ENCODE measurements at regions not wholly inside any gene's neighbourhood (a gene's known extent, or its start where the extent isn't known, plus 50 kb on each side); places are given as distances from the start of the nearest gene placed in this dataset.
A peak's percentile ranks its signal among the peaks of the same experiment; 100 is the strongest.

DNA sequence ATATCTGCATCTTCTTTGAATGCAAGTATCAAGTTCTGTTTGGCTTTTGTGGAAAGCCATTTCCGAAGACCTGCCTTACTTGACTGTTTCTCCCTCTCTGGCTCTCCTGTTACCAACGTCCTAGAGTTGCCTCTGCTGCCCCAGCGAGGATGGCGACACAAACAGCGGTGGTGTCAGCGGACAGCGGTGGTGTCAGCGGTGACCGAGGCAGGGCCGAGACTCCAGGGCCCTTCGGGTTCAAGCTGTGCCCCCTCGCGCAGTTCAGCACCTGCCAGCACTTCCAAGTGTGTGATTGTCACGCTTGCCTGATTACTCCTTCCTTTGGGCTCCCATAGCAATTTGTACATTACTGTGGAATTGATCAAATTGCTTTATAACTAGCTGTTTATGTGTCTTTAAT, 336.9 kb upstream of the FAT1 start:
- Histone ChIP-seq H2BK12ac (ENCODE audit: insufficient read length, low read depth, low read length) (no peak overlapping the region), H3K9me3 (ENCODE audit: control insufficient read depth, low read depth, low read length) (no peaks in the 10 kb centered on the region), H4K8ac (replicated peaks; ENCODE audit: insufficient read length, low read depth, low read length) (no peak overlapping the region), H4K20me1 (ENCODE audit: control insufficient read depth, insufficient read depth, insufficient read length) (no peaks in the 10 kb centered on the region), H3K23ac (ENCODE audit: insufficient read length, low read depth, low read length) (no peak overlapping the region), H2AK5ac (ENCODE audit: insufficient read length, low read length) (no peak overlapping the region), H2BK120ac (ENCODE audit: low read depth, low read length, poor library complexity, severe bottlenecking) (no peak overlapping the region), H3K23me2 (ENCODE audit: insufficient read length, low read depth, low read length, poor library complexity, severe bottlenecking) (no peaks in the 10 kb centered on the region), H3T11ph (ENCODE audit: low read length) (no peak overlapping the region), H3K14ac (ENCODE audit: insufficient read depth, low read length) (no peak overlapping the region), H3K4me2 (ENCODE audit: insufficient read depth, insufficient read length, low read length) (no peak overlapping the region), H3K27me3 (ENCODE audit: insufficient read depth, low read length) (no peaks in the 10 kb centered on the region), H3K79me2 (ENCODE audit: insufficient read depth, low read length) (no peaks in the 10 kb centered on the region), H3K18ac (ENCODE audit: insufficient read length, low read depth, low read length) (no peak overlapping the region), H3K9ac (ENCODE audit: extremely low read depth, insufficient read length, low read length) (no peak overlapping the region), H3K4me1 (ENCODE audit: insufficient read depth, low read length) (no peaks in the 10 kb centered on the region), H2AFZ (ENCODE audit: low read length) (no peak overlapping the region), H3K79me1 (ENCODE audit: insufficient read depth, low read depth, low read length, poor library complexity, severe bottlenecking) (no peaks in the 10 kb centered on the region), H2BK20ac (ENCODE audit: low read depth, low read length, poor library complexity, severe bottlenecking) (no peak overlapping the region), H2BK15ac (ENCODE audit: low read depth, low read length) (no peak overlapping the region), H3K4ac (ENCODE audit: low read depth, low read length) (no peak overlapping the region), H3K56ac (ENCODE audit: insufficient read length, low read depth, low read length) (no peak overlapping the region), H4K91ac (ENCODE audit: insufficient read length, low read depth, low read length) (no peak overlapping the region), H3K27ac (ENCODE audit: insufficient read length, low read depth, low read length) (no peak overlapping the region), H2BK5ac (ENCODE audit: insufficient read length, low read length) (no peak overlapping the region), H4K5ac (ENCODE audit: insufficient read length, low read depth, low read length) (no peak overlapping the region)
- WGBS (ENCODE audit: extremely low coverage, insufficient read length, low lambda C conversion rate): no CpG with 5 or more reads among the region's 14 CpGs
- H3K9me3 Mint-ChIP-seq: peaks cover 0 to 3% of the 10 kb centered on the region in 2 experiments; a peak in 1 of 5 replicates
- peak overlapping the region in 1 of 3 experiments; percentile 41; a peak in 1 of 7 replicates for H3K27ac Mint-ChIP-seq
- 0 out of 7 replicates have a peak, but pooled peaks cover 0 to 2% (median 0%) of the 10 kb centered on the region in 3 experiments for H3K36me3 Mint-ChIP-seq (ENCODE audit: insufficient read depth in 1 of 3, low read depth in 3 of 3)
- TF ChIP-seq, protein P1, sequence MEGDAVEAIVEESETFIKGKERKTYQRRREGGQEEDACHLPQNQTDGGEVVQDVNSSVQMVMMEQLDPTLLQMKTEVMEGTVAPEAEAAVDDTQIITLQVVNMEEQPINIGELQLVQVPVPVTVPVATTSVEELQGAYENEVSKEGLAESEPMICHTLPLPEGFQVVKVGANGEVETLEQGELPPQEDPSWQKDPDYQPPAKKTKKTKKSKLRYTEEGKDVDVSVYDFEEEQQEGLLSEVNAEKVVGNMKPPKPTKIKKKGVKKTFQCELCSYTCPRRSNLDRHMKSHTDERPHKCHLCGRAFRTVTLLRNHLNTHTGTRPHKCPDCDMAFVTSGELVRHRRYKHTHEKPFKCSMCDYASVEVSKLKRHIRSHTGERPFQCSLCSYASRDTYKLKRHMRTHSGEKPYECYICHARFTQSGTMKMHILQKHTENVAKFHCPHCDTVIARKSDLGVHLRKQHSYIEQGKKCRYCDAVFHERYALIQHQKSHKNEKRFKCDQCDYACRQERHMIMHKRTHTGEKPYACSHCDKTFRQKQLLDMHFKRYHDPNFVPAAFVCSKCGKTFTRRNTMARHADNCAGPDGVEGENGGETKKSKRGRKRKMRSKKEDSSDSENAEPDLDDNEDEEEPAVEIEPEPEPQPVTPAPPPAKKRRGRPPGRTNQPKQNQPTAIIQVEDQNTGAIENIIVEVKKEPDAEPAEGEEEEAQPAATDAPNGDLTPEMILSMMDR (conservative IDR thresholded peaks at IDR 0.05): no peak
- peaks cover 11 to 13% of the 10 kb centered on the region in 2 experiments for H3K4me1 Mint-ChIP-seq
- DNase-seq: no peak
- peaks cover 2% of the 10 kb centered on the region; the same call in 1 of the 2 replicates for H3K27me3 Mint-ChIP-seq (ENCODE audit: low read depth)
- H3K4me3 Mint-ChIP-seq: no peak overlapping the region
